Hepatocyte (in vitro differentiated cells): ENCODE measurements at regions not wholly inside any gene's neighbourhood (a gene's known extent, or its start where the extent isn't known, plus 50 kb on each side); places are given as distances from the start of the nearest gene placed in this dataset.

Experiments used
- EZH2 ChIP-seq: fragments of 200-600 bp; sonication (generic); IDR thresholded peaks from 2 replicates; pipeline ENCODE4 v1.6.1; 2016; ENCODE audit warnings: antibody characterized with exemption, mild to moderate bottlenecking, borderline replicate concordance
- EZH2phosphoT487 ChIP-seq: fragments of 200-600 bp; sonication (generic); IDR thresholded peaks from one replicate; pipeline ENCODE4 v1.6.1; 2018; ENCODE audit warnings: antibody characterized with exemption, mild to moderate bottlenecking, low read depth, moderate library complexity; ENCODE audit not compliant: unreplicated experiment, severe bottlenecking
- TF ChIP-seq, protein P1 (sequence below): fragments of 200-600 bp; sonication (generic); IDR thresholded peaks from 2 replicates; pipeline ENCODE4 v1.5.1; 2016; ENCODE audit warnings: antibody characterized with exemption, mild to moderate bottlenecking; ENCODE audit not compliant: poor library complexity

GRCh38 chr3:1967525-1967924 lies 131.1 kb upstream of the CNTN4 start:
- TF ChIP-seq, protein P1, sequence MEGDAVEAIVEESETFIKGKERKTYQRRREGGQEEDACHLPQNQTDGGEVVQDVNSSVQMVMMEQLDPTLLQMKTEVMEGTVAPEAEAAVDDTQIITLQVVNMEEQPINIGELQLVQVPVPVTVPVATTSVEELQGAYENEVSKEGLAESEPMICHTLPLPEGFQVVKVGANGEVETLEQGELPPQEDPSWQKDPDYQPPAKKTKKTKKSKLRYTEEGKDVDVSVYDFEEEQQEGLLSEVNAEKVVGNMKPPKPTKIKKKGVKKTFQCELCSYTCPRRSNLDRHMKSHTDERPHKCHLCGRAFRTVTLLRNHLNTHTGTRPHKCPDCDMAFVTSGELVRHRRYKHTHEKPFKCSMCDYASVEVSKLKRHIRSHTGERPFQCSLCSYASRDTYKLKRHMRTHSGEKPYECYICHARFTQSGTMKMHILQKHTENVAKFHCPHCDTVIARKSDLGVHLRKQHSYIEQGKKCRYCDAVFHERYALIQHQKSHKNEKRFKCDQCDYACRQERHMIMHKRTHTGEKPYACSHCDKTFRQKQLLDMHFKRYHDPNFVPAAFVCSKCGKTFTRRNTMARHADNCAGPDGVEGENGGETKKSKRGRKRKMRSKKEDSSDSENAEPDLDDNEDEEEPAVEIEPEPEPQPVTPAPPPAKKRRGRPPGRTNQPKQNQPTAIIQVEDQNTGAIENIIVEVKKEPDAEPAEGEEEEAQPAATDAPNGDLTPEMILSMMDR = no peak
- no peak for TF ChIP-seq EZH2phosphoT487
- TF ChIP-seq EZH2 = no peak
